SK-N-MC (cell line): ENCODE measurements at regions not wholly inside any gene's neighbourhood (a gene's known extent, or its start where the extent isn't known, plus 50 kb on each side); places are given as distances from the start of the nearest gene placed in this dataset.

Experiments used
- EZH2 ChIP-seq: fragments of 200-600 bp; sonication (generic); IDR thresholded peaks from one replicate; pipeline ENCODE4 v1.6.1; 2017; ENCODE audit warnings: antibody characterized with exemption
- POLR2AphosphoS5 ChIP-seq: IDR thresholded peaks from 2 replicates; pipeline ENCODE4 v1.6.1; 2012; ENCODE audit warnings: mild to moderate bottlenecking, low read depth, low read length, borderline replicate concordance

GRCh38 chr11:69962152-69962551 is 116.0 kb upstream of the ANO1 start:
- TF ChIP-seq POLR2AphosphoS5 (no peak), EZH2 (no peak)
